BLaER1 (cell line): ENCODE measurements at regions not wholly inside any gene's neighbourhood (a gene's known extent, or its start where the extent isn't known, plus 50 kb on each side); places are given as distances from the start of the nearest gene placed in this dataset.
"Not testable (repeated sequence)": the region's sequence is repeated elsewhere in the genome, so short reads cannot be mapped to it uniquely, and the experiment has no call there.

Experiments used
- H3K27ac ChIP-seq: shearing (Covaris generic); formaldehyde crosslinking; 2 replicates; pipeline ENCODE4 v1.8.1; 2022
- H3K27me3 ChIP-seq: shearing (Covaris generic); formaldehyde crosslinking; 2 replicates; pipeline ENCODE4 v1.8.1; 2022
- H3K36me3 ChIP-seq: shearing (Covaris generic); formaldehyde crosslinking; 2 replicates; pipeline ENCODE4 v1.8.1; 2022
- H3K4me1 ChIP-seq: shearing (Covaris generic); formaldehyde crosslinking; 2 replicates; pipeline ENCODE4 v1.8.1; 2022
- H3K4me2 ChIP-seq: shearing (Covaris generic); formaldehyde crosslinking; 2 replicates; pipeline ENCODE4 v1.8.1; 2022
- H3K4me3 ChIP-seq: shearing (Covaris generic); formaldehyde crosslinking; 2 replicates; pipeline ENCODE4 v1.8.1; 2022
- H3K9ac ChIP-seq: shearing (Covaris generic); formaldehyde crosslinking; 2 replicates; pipeline ENCODE4 v1.8.1; 2022
- H3K9me3 ChIP-seq: shearing (Covaris generic); formaldehyde crosslinking; 2 replicates; pipeline ENCODE4 v1.8.1; 2022
- H4K20me1 ChIP-seq: shearing (Covaris generic); formaldehyde crosslinking; 2 replicates; pipeline ENCODE4 v1.8.1; 2022
- Cebpa-rat ChIP-seq: shearing (Covaris generic); IDR thresholded peaks from 2 replicates; pipeline ENCODE4 v1.8.1; 2022

- H4K20me1 ChIP-seq: no peaks in the 10 kb centered on the region
- no peaks in the 10 kb centered on the region for H3K36me3 ChIP-seq
- no peaks in the 10 kb centered on the region for H3K4me1 ChIP-seq
- no peak overlapping the region for H3K4me3 ChIP-seq
- H3K4me2 ChIP-seq: no peak overlapping the region
- no peaks in the 10 kb centered on the region for H3K27me3 ChIP-seq
- H3K27ac ChIP-seq: no peak overlapping the region
- H3K9ac ChIP-seq: no peak overlapping the region
- no peak for TF ChIP-seq Cebpa-rat
- 0 out of 2 replicates have a peak, but pooled peaks cover 3% of the 10 kb centered on the region for H3K9me3 ChIP-seq
These were observed 636.7 kb downstream of the NR2F1-AS1 start for GRCh38 chr5:92944337-92944736.

GRCh38 chr5:92942762-92943161 lies 638.3 kb downstream of the NR2F1-AS1 start:
- Histone ChIP-seq H3K27ac (no peak overlapping the region), H3K27me3 (no peaks in the 10 kb centered on the region), H3K36me3 (no peaks in the 10 kb centered on the region), H3K4me2 (no peak overlapping the region), H4K20me1 (no peaks in the 10 kb centered on the region), H3K4me3 (no peak overlapping the region), H3K9ac (no peak overlapping the region), H3K4me1 (no peaks in the 10 kb centered on the region), H3K9me3 (no peaks in the 10 kb centered on the region)
- no peak for TF ChIP-seq Cebpa-rat

GRCh38 chr5:92941806-92942205 lies 639.2 kb downstream of the NR2F1-AS1 start:
- no peak overlapping the region for H3K4me3 ChIP-seq
- H3K27ac ChIP-seq: no peak overlapping the region
- no peaks in the 10 kb centered on the region for H3K4me1 ChIP-seq
- TF ChIP-seq Cebpa-rat: no peak
- no peaks in the 10 kb centered on the region for H3K9me3 ChIP-seq
- H3K9ac ChIP-seq: no peak overlapping the region
- no peaks in the 10 kb centered on the region for H3K36me3 ChIP-seq
- no peak overlapping the region for H3K4me2 ChIP-seq
- H3K27me3 ChIP-seq: no peaks in the 10 kb centered on the region
- H4K20me1 ChIP-seq: no peaks in the 10 kb centered on the region

GRCh38 chr5:92939428-92939827 lies 641.6 kb downstream of the NR2F1-AS1 start:
- Histone ChIP-seq H3K9me3 (no peaks in the 10 kb centered on the region), H4K20me1 (no peaks in the 10 kb centered on the region), H3K4me3 (no peak overlapping the region), H3K4me1 (no peaks in the 10 kb centered on the region), H3K27me3 (no peaks in the 10 kb centered on the region), H3K9ac (no peak overlapping the region), H3K36me3 (no peaks in the 10 kb centered on the region), H3K4me2 (no peak overlapping the region), H3K27ac (no peak overlapping the region)
- TF ChIP-seq Cebpa-rat: no peak

GRCh38 chr5:92937396-92937795 lies 643.6 kb downstream of the NR2F1-AS1 start:
- H3K36me3 ChIP-seq, H3K9ac ChIP-seq, H4K20me1 ChIP-seq, H3K9me3 ChIP-seq, H3K27me3 ChIP-seq, H3K4me1 ChIP-seq, H3K4me2 ChIP-seq, H3K27ac ChIP-seq, H3K4me3 ChIP-seq: not testable (repeated sequence)

- H3K4me1 ChIP-seq: no peaks in the 10 kb centered on the region
- no peak for TF ChIP-seq Cebpa-rat
- no peak overlapping the region for H3K4me2 ChIP-seq
- H3K27me3 ChIP-seq: no peaks in the 10 kb centered on the region
- no peak overlapping the region for H3K4me3 ChIP-seq
- no peak overlapping the region for H3K9ac ChIP-seq
- H3K9me3 ChIP-seq: no peaks in the 10 kb centered on the region
- H3K27ac ChIP-seq: no peak overlapping the region
- H4K20me1 ChIP-seq: no peaks in the 10 kb centered on the region
- no peaks in the 10 kb centered on the region for H3K36me3 ChIP-seq
These were observed 651.0 kb downstream of the NR2F1-AS1 start for GRCh38 chr5:92930057-92930456.

- Histone ChIP-seq H3K4me3 (no peak overlapping the region), H3K9ac (no peak overlapping the region), H3K4me2 (no peak overlapping the region), H3K9me3 (no peaks in the 10 kb centered on the region), H3K36me3 (no peaks in the 10 kb centered on the region), H3K27me3 (no peaks in the 10 kb centered on the region), H3K27ac (no peak overlapping the region), H4K20me1 (no peaks in the 10 kb centered on the region), H3K4me1 (no peaks in the 10 kb centered on the region)
- no peak for TF ChIP-seq Cebpa-rat
These were observed 653.7 kb downstream of the NR2F1-AS1 start for GRCh38 chr5:92927291-92927778.

GRCh38 chr5:92923885-92924284 lies 657.1 kb downstream of the NR2F1-AS1 start:
- Histone ChIP-seq H3K4me1 (no peaks in the 10 kb centered on the region), H3K9ac (no peak overlapping the region), H3K9me3 (no peaks in the 10 kb centered on the region), H3K4me3 (no peak overlapping the region), H3K27ac (no peak overlapping the region), H3K4me2 (no peak overlapping the region), H3K36me3 (no peaks in the 10 kb centered on the region), H3K27me3 (no peaks in the 10 kb centered on the region), H4K20me1 (no peaks in the 10 kb centered on the region)
- no peak for TF ChIP-seq Cebpa-rat

- Histone ChIP-seq H3K27me3 (no peaks in the 10 kb centered on the region), H3K4me2 (no peak overlapping the region), H4K20me1 (no peaks in the 10 kb centered on the region), H3K4me1 (no peaks in the 10 kb centered on the region), H3K9me3 (no peaks in the 10 kb centered on the region), H3K9ac (no peak overlapping the region), H3K27ac (no peak overlapping the region), H3K4me3 (no peak overlapping the region), H3K36me3 (no peaks in the 10 kb centered on the region)
- no peak for TF ChIP-seq Cebpa-rat
These were observed 658.6 kb downstream of the NR2F1-AS1 start for GRCh38 chr5:92922231-92922967.

- Histone ChIP-seq H3K27ac (no peak overlapping the region), H4K20me1 (no peaks in the 10 kb centered on the region), H3K4me3 (no peak overlapping the region), H3K4me2 (no peak overlapping the region), H3K9ac (no peak overlapping the region), H3K36me3 (no peaks in the 10 kb centered on the region), H3K9me3 (no peaks in the 10 kb centered on the region), H3K27me3 (no peaks in the 10 kb centered on the region), H3K4me1 (no peaks in the 10 kb centered on the region)
- TF ChIP-seq Cebpa-rat: no peak
These were observed 664.0 kb downstream of the NR2F1-AS1 start for GRCh38 chr5:92917044-92917443.

- TF ChIP-seq Cebpa-rat: no peak
- Histone ChIP-seq H3K4me2 (no peak overlapping the region), H4K20me1 (no peaks in the 10 kb centered on the region), H3K27ac (no peak overlapping the region), H3K9me3 (no peaks in the 10 kb centered on the region), H3K27me3 (no peaks in the 10 kb centered on the region), H3K4me1 (no peaks in the 10 kb centered on the region), H3K9ac (no peak overlapping the region), H3K36me3 (no peaks in the 10 kb centered on the region), H3K4me3 (no peak overlapping the region)
These were observed 665.0 kb downstream of the NR2F1-AS1 start for GRCh38 chr5:92916036-92916435.
